OCI-LY1 (cell line): ENCODE measurements at regions not wholly inside any gene's neighbourhood (a gene's known extent, or its start where the extent isn't known, plus 50 kb on each side); places are given as distances from the start of the nearest gene placed in this dataset.

Experiments used
- H2AFZ ChIP-seq: fragments of 200-600 bp; sonication (generic), shearing (Covaris generic); 2 replicates; pipeline ENCODE4 v1.6.0; 2014; ENCODE audit warnings: antibody characterized with exemption, mild to moderate bottlenecking, low read length
- H3F3A ChIP-seq: fragments of 200-600 bp; sonication (generic), shearing (Covaris generic); 2 replicates; pipeline ENCODE4 v1.6.0; 2014; ENCODE audit warnings: mild to moderate bottlenecking, antibody characterized with exemption, low read length, moderate library complexity; ENCODE audit not compliant: insufficient read depth
- H3K27ac ChIP-seq: fragments of 200-600 bp; sonication (generic); 2 replicates; pipeline ENCODE4 v1.5.1; 2014; ENCODE audit warnings: low read length, mixed run types, mild to moderate bottlenecking, low read depth; ENCODE audit not compliant: poor library complexity, severe bottlenecking
- H3K27me3 ChIP-seq: fragments of 200-600 bp; sonication (generic); 2 replicates; pipeline ENCODE4 v1.6.0; 2014; ENCODE audit warnings: antibody characterized with exemption, mild to moderate bottlenecking, low read length, moderate library complexity; ENCODE audit not compliant: insufficient read depth
- H3K36me3 ChIP-seq: fragments of 200-600 bp; sonication (generic); 2 replicates; pipeline ENCODE4 v1.6.1; 2014; ENCODE audit warnings: mild to moderate bottlenecking, antibody characterized with exemption, low read length, moderate library complexity, mixed read lengths; ENCODE audit not compliant: insufficient read depth
- H3K4me1 ChIP-seq: fragments of 200-600 bp; sonication (generic); 2 replicates; pipeline ENCODE4 v1.5.1; 2014; ENCODE audit warnings: mild to moderate bottlenecking, low read length, moderate library complexity; ENCODE audit not compliant: insufficient read depth, severe bottlenecking
- H3K4me2 ChIP-seq: fragments of 200-600 bp; sonication (generic), shearing (Covaris generic); 2 replicates; pipeline ENCODE4 v1.6.1; 2014; ENCODE audit warnings: low read length
- H3K4me3 ChIP-seq: fragments of 200-600 bp; sonication (generic); 2 replicates; pipeline ENCODE4 v1.5.1; 2014; ENCODE audit warnings: low read length, low read depth, mild to moderate bottlenecking, mixed read lengths; ENCODE audit not compliant: poor library complexity, severe bottlenecking
- H3K79me2 ChIP-seq: fragments of 200-600 bp; shearing (Covaris generic); 2 replicates; pipeline ENCODE4 v1.6.1; 2016; ENCODE audit warnings: mixed run types, low read length, mixed read lengths; ENCODE audit not compliant: insufficient read depth
- H3K9ac ChIP-seq: fragments of 200-600 bp; sonication (generic), shearing (Covaris generic); 2 replicates; pipeline ENCODE4 v1.6.1; 2014; ENCODE audit warnings: mild to moderate bottlenecking, low read length, mixed read lengths
- H3K9me2 ChIP-seq: fragments of 200-600 bp; sonication (generic), shearing (Covaris generic); 2 replicates; pipeline ENCODE4 v1.6.1; 2014; ENCODE audit warnings: low read depth, mild to moderate bottlenecking, low read length, mixed read lengths
- H3K9me3 ChIP-seq: fragments of 200-600 bp; shearing (Covaris generic); 2 replicates; pipeline ENCODE4 v1.6.1; 2014; ENCODE audit warnings: low read length, mixed read lengths
- H4K20me1 ChIP-seq: fragments of 200-600 bp; sonication (generic), shearing (Covaris generic); 2 replicates; pipeline ENCODE4 v1.6.0; 2016; ENCODE audit warnings: mild to moderate bottlenecking, low read length; ENCODE audit not compliant: insufficient read depth
- EZH2 ChIP-seq: fragments of 200-600 bp; sonication (generic), shearing (Covaris generic); IDR thresholded peaks from 2 replicates; pipeline ENCODE4 v1.8.0; 2017; ENCODE audit warnings: borderline replicate concordance, mixed run types, mild to moderate bottlenecking, antibody characterized with exemption, low read length, moderate library complexity, mixed read lengths
- TF ChIP-seq, protein P1 (sequence below): fragments of 200-600 bp; sonication (generic), shearing (Covaris generic); IDR thresholded peaks from 2 replicates; pipeline ENCODE4 v1.5.1; 2017; ENCODE audit warnings: mild to moderate bottlenecking, antibody characterized with exemption, low read length, moderate library complexity, mixed read lengths

DNA sequence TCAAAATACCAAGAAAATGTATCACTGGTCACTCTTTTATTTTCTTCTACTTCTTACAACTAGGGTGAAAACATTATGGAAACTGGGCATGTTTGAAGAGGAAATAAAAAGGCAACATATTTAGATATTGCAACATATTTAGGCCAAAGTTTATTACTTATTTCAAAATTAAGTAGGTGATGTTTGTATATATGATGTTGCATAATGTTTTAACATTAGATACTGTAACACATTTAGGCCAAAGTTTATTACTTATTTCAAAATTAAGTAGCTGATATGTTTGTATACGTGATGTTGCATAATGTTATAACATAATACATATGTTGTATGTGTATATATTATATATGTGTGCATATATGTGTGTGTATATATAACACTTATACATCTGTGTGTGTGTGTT lies 451.3 kb downstream of the LIG4 start:
- Histone ChIP-seq H3K4me2 (no peak overlapping the region), H3K9me3 (no peaks in the 10 kb centered on the region), H3K4me3 (no peak overlapping the region), H3K9ac (no peak overlapping the region), H3K9me2 (no peaks in the 10 kb centered on the region), H2AFZ (no peak overlapping the region), H3K79me2 (no peaks in the 10 kb centered on the region), H3F3A (no peaks in the 10 kb centered on the region), H3K4me1 (no peaks in the 10 kb centered on the region), H3K27ac (no peak overlapping the region), H3K27me3 (no peaks in the 10 kb centered on the region), H3K36me3 (no peaks in the 10 kb centered on the region), H4K20me1 (no peaks in the 10 kb centered on the region)
- TF ChIP-seq EZH2, result no peak
- TF ChIP-seq, protein P1, sequence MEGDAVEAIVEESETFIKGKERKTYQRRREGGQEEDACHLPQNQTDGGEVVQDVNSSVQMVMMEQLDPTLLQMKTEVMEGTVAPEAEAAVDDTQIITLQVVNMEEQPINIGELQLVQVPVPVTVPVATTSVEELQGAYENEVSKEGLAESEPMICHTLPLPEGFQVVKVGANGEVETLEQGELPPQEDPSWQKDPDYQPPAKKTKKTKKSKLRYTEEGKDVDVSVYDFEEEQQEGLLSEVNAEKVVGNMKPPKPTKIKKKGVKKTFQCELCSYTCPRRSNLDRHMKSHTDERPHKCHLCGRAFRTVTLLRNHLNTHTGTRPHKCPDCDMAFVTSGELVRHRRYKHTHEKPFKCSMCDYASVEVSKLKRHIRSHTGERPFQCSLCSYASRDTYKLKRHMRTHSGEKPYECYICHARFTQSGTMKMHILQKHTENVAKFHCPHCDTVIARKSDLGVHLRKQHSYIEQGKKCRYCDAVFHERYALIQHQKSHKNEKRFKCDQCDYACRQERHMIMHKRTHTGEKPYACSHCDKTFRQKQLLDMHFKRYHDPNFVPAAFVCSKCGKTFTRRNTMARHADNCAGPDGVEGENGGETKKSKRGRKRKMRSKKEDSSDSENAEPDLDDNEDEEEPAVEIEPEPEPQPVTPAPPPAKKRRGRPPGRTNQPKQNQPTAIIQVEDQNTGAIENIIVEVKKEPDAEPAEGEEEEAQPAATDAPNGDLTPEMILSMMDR, result no peak

DNA sequence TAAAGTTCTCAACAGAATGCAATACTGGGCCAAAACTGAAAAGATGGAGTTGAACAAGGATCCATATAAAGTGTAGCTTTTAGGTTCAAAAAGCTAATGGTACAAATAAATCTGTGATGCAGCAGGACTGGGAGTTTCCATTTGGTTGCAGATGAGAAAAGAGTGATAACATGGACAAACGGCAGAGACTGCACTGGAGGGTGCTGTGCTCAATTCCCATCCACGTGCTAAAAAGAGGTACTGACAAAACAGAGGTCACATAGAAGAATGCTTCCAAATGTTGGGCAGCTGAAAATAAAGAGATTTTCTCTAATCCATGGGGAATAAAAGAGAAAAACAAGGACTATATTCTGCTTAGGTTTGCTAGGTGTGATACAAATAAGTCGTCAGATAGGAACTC lies 461.6 kb downstream of the LIG4 start:
- no peaks in the 10 kb centered on the region for H4K20me1 ChIP-seq
- no peak overlapping the region for H3K9ac ChIP-seq
- no peaks in the 10 kb centered on the region for H3K4me1 ChIP-seq
- no peaks in the 10 kb centered on the region for H3K27me3 ChIP-seq
- TF ChIP-seq, protein P1, result no peak
- TF ChIP-seq EZH2, result no peak
- no peaks in the 10 kb centered on the region for H3K79me2 ChIP-seq
- H3K9me2 ChIP-seq, result no peaks in the 10 kb centered on the region
- no peaks in the 10 kb centered on the region for H3K36me3 ChIP-seq
- H2AFZ ChIP-seq, result no peak overlapping the region
- H3K27ac ChIP-seq, result no peak overlapping the region
- no peak overlapping the region for H3K4me2 ChIP-seq
- H3K9me3 ChIP-seq, result no peaks in the 10 kb centered on the region
- no peaks in the 10 kb centered on the region for H3F3A ChIP-seq
- H3K4me3 ChIP-seq, result no peak overlapping the region

DNA sequence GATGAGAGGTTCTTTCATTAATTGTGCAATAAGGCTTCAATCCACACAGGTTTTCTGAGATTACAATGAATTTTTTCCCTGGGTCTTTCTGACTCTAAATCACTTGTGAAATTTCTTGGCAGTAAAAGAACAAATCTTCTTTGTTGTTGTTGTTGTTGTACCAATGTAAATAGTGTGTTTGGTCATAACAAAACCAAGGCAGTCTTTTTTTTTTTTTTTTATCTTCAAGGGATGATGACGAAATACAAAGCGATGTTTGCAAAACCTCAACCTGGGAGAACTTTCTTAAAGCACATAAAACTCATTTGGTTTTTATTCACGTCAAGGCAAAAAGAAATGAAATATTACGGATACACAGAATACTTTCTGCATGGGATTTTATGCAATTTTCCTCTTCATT lies 462.0 kb downstream of the LIG4 start:
- Histone ChIP-seq H2AFZ (no peak overlapping the region), H4K20me1 (no peaks in the 10 kb centered on the region), H3K4me3 (no peak overlapping the region), H3K27me3 (no peaks in the 10 kb centered on the region), H3K9me2 (no peaks in the 10 kb centered on the region), H3K36me3 (no peaks in the 10 kb centered on the region), H3K4me1 (no peaks in the 10 kb centered on the region), H3K79me2 (no peaks in the 10 kb centered on the region), H3K9ac (no peak overlapping the region), H3K4me2 (no peak overlapping the region), H3K27ac (no peak overlapping the region), H3F3A (no peaks in the 10 kb centered on the region), H3K9me3 (no peaks in the 10 kb centered on the region)
- TF ChIP-seq, protein P1, result no peak
- TF ChIP-seq EZH2, result no peak
